SU-DHL-6 (cell line): ENCODE measurements at regions not wholly inside any gene's neighbourhood (a gene's known extent, or its start where the extent isn't known, plus 50 kb on each side); places are given as distances from the start of the nearest gene placed in this dataset.

ENCODE experiments used
- H2AFZ ChIP-seq: fragments of 200-600 bp; sonication (generic); 2 replicates; pipeline ENCODE4 v1.6.1; 2014; ENCODE audit warnings: low read depth, mild to moderate bottlenecking, moderate library complexity, mixed read lengths, antibody characterized with exemption, low read length; ENCODE audit not compliant: severe bottlenecking
- H3F3A ChIP-seq: fragments of 200-600 bp; shearing (Covaris generic); 2 replicates; pipeline ENCODE4 v1.6.0; 2016; ENCODE audit warnings: antibody characterized with exemption, mild to moderate bottlenecking; ENCODE audit not compliant: insufficient read depth
- H3K27ac ChIP-seq: fragments of 200-600 bp; sonication (generic); 2 replicates; pipeline ENCODE4 v1.5.1; 2016; ENCODE audit warnings: low read depth, mild to moderate bottlenecking, low read length, moderate library complexity, mixed read lengths
- H3K27me3 ChIP-seq: fragments of 200-600 bp; sonication (generic), shearing (Covaris generic); 2 replicates; pipeline ENCODE4 v1.6.0; 2014; ENCODE audit warnings: mild to moderate bottlenecking, low read length
- H3K36me3 ChIP-seq: fragments of 200-600 bp; sonication (generic); 2 replicates; pipeline ENCODE4 v1.6.1; 2014; ENCODE audit warnings: mild to moderate bottlenecking, low read length, mixed read lengths
- H3K4me2 ChIP-seq: fragments of 300-600, 200-600 bp; shearing (Covaris generic), sonication (generic); 2 replicates; pipeline ENCODE4 v1.6.0; 2014; ENCODE audit warnings: low read length, low read depth, mild to moderate bottlenecking; ENCODE audit not compliant: poor library complexity, severe bottlenecking
- H3K4me3 ChIP-seq: fragments of 200-600 bp; sonication (generic); 2 replicates; pipeline ENCODE4 v1.5.1; 2014; ENCODE audit warnings: antibody characterized with exemption, low read length, mild to moderate bottlenecking, mixed read lengths; ENCODE audit not compliant: insufficient read depth, poor library complexity, severe bottlenecking
- H3K79me2 ChIP-seq: fragments of 200-600 bp; sonication (generic); 2 replicates; pipeline ENCODE4 v1.6.1; 2014; ENCODE audit warnings: mild to moderate bottlenecking, low read length, moderate library complexity; ENCODE audit not compliant: insufficient read depth
- H3K9ac ChIP-seq: fragments of 200-600 bp; sonication (generic); 2 replicates; pipeline ENCODE4 v1.7.0; 2014; ENCODE audit warnings: mild to moderate bottlenecking, low read length
- H3K9me2 ChIP-seq: fragments of 200-600 bp; sonication (generic); replicated peaks from 2 replicates; pipeline ENCODE4 v1.6.1; 2014; ENCODE audit warnings: low read length; ENCODE audit not compliant: insufficient read depth
- H3K9me3 ChIP-seq: fragments of 200-600 bp; sonication (generic); 2 replicates; pipeline ENCODE4 v1.6.1; 2014; ENCODE audit warnings: low read length, mixed read lengths; ENCODE audit not compliant: insufficient read depth
- H4K20me1 ChIP-seq: fragments of 200-600 bp; sonication (generic); 2 replicates; pipeline ENCODE4 v1.6.1; 2014; ENCODE audit warnings: low read depth, mild to moderate bottlenecking, antibody characterized with exemption, low read length, moderate library complexity, mixed read lengths
- CTCF ChIP-seq: fragments of 200-600 bp; sonication (generic); IDR thresholded peaks from one replicate; pipeline ENCODE4 v1.5.1; 2017; ENCODE audit warnings: antibody characterized with exemption, mild to moderate bottlenecking, low read length, moderate library complexity; ENCODE audit not compliant: insufficient read depth, poor library complexity, severe bottlenecking
- EZH2phosphoT487 ChIP-seq: fragments of 200-600 bp; sonication (generic), shearing (Covaris generic); conservative IDR thresholded peaks from 2 replicates; pipeline ENCODE4 v1.6.1; 2018; ENCODE audit warnings: mild to moderate bottlenecking, antibody characterized with exemption, low read length, moderate library complexity, mixed read lengths

DNA sequence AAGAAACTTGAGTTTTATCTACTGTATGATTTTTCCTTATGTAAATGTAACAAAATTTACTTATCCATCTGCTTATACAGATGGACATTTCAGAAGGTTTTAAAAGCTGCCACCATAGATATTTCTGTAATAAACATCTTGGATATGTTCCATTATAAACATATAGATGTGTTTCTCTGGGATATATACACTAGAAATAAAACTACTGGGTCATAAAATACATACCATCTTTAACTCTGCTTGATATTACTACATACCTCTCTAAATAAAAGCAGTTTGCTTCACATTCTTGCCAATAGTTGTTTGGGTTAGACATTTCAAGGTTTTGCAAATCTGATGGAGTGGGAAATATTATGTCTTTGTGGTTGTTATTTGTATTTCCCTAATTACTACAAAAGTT is 220.6 kb downstream of the FBXO8 start:
- H3K9me3 ChIP-seq: no peaks in the 10 kb centered on the region; the same call in 1 of the 2 replicates
- H3K9me2 ChIP-seq: no peaks in the 10 kb centered on the region
- no peaks in the 10 kb centered on the region for H3K36me3 ChIP-seq
- H3F3A ChIP-seq: no peaks in the 10 kb centered on the region
- no peak overlapping the region for H2AFZ ChIP-seq
- no peak overlapping the region for H3K4me2 ChIP-seq
- H3K27me3 ChIP-seq: no peaks in the 10 kb centered on the region
- H3K27ac ChIP-seq: no peak overlapping the region
- TF ChIP-seq CTCF (no peak), EZH2phosphoT487 (no peak)
- H3K4me3 ChIP-seq: no peak overlapping the region
- no peaks in the 10 kb centered on the region; the same call in 1 of the 2 replicates for H4K20me1 ChIP-seq
- no peaks in the 10 kb centered on the region for H3K79me2 ChIP-seq
- H3K9ac ChIP-seq: no peak overlapping the region

DNA sequence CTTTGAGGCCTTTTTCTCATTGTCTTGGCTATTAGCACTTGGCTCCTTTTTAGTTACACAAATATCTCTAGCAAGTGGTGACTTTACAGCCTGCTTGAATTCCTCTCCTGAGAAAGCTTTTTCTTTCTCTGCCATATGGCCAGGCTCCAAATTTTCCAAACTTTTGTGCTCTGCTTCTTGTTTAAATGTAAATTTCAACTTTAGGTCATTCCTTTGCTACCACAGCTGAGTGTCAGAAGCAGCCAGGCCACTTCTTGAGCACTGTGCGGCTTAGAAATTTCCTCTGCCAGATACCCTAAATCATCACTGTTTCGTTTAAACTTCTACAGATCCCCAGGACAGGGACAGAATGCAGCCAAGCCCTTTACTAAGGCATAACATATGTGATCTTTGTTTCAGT is 222.4 kb downstream of the FBXO8 start:
- Histone ChIP-seq H3K27me3 (no peaks in the 10 kb centered on the region), H3K79me2 (no peaks in the 10 kb centered on the region), H3K4me2 (no peak overlapping the region), H3K27ac (no peak overlapping the region), H3K9me2 (no peaks in the 10 kb centered on the region), H3K36me3 (no peaks in the 10 kb centered on the region), H3F3A (no peaks in the 10 kb centered on the region), H3K9me3 (no peaks in the 10 kb centered on the region; the same call in 1 of the 2 replicates), H2AFZ (no peak overlapping the region), H3K9ac (no peak overlapping the region), H3K4me3 (no peak overlapping the region), H4K20me1 (no peaks in the 10 kb centered on the region; the same call in 1 of the 2 replicates)
- TF ChIP-seq CTCF (no peak), EZH2phosphoT487 (no peak)

GRCh38 chr4:174058846-174059245 is 224.6 kb downstream of the FBXO8 start:
- Histone ChIP-seq H3K9ac (no peak overlapping the region), H3F3A (no peaks in the 10 kb centered on the region), H3K9me3 (no peaks in the 10 kb centered on the region; the same call in 1 of the 2 replicates), H3K4me2 (no peak overlapping the region), H3K36me3 (no peaks in the 10 kb centered on the region), H2AFZ (no peak overlapping the region), H4K20me1 (no peaks in the 10 kb centered on the region; the same call in 1 of the 2 replicates), H3K9me2 (no peaks in the 10 kb centered on the region), H3K4me3 (no peak overlapping the region), H3K79me2 (no peaks in the 10 kb centered on the region), H3K27ac (no peak overlapping the region), H3K27me3 (no peaks in the 10 kb centered on the region)
- TF ChIP-seq CTCF (no peak), EZH2phosphoT487 (no peak)

- Histone ChIP-seq H3K79me2 (no peaks in the 10 kb centered on the region), H3K4me3 (no peak overlapping the region), H3K9me2 (no peaks in the 10 kb centered on the region), H3K27me3 (no peaks in the 10 kb centered on the region), H3K9ac (no peak overlapping the region), H3F3A (no peaks in the 10 kb centered on the region), H3K27ac (no peak overlapping the region), H3K4me2 (no peak overlapping the region), H3K36me3 (no peaks in the 10 kb centered on the region), H3K9me3 (no peaks in the 10 kb centered on the region; the same call in 1 of the 2 replicates), H4K20me1 (no peaks in the 10 kb centered on the region; the same call in 1 of the 2 replicates), H2AFZ (no peak overlapping the region)
- no peak for TF ChIP-seq CTCF
- no peak for TF ChIP-seq EZH2phosphoT487
Observed at GRCh38 chr4:174056959-174057358, 226.5 kb downstream of the FBXO8 start.
